ENCODE measurements at regions not wholly inside any gene's neighbourhood (a gene's known extent, or its start where the extent isn't known, plus 50 kb on each side); places are given as distances from the start of the nearest gene placed in this dataset.

DNA sequence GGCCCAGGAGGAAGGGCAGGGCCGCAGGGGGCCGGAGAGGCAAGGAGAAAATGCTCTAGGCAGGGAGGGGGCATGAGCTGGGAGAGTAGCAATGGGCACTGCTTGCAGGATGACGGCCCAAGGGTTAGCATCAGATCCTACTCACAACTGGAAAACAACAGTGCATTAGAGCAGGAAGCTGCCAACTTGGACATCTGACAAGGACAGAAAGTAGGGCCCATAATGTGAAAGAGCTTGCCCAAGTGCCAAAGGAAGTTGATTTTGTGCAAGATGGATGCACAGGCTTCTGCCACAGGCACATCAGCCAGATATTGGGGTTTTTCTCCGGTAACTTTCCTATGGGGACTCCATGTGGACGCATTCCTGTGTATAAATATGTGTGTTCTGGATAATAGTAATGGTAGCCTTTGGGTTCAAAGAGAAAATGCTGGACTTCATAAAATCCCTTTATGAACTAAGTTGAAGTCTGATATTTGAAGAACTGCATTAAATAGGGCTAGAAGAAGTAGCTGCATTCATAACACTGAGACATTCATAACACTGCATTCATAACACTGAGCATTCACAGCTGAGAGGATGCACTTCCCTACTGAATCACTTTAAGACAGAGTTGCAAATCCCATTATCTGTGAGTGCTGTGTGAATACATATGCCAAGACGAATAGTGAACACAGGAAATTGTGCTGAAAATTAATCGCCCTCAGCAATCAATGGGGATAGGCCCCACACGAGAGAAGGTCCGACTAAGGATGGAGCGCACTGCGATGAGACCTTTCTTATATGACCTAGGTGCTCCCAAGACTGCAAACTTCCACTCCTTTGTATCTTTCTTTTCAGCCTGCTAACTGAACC lies 235.6 kb upstream of the PRDM1 start:
- DNase-seq (ENCODE audit: low spot score): no peak

DNA sequence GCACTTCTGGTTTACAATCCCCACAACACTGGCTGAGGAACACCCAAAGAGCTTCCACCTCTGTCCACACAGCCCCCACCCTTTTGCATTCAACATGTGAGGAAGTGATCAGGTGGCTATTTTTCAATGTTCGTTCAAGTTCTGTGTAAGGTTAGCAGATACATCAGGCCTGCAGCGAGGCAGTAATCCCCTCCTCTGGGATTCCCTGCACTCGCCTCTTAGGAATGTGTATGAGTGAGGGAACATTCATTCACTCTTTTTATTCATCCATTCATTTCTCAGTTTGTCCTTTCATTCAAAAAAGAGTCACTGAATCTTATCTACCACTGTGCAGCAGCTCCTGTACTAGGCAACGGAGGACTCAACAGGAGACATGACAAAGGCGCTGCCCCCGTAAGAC lies 236.4 kb upstream of the PRDM1 start:
- DNase-seq (ENCODE audit: low spot score): no peak

DNA sequence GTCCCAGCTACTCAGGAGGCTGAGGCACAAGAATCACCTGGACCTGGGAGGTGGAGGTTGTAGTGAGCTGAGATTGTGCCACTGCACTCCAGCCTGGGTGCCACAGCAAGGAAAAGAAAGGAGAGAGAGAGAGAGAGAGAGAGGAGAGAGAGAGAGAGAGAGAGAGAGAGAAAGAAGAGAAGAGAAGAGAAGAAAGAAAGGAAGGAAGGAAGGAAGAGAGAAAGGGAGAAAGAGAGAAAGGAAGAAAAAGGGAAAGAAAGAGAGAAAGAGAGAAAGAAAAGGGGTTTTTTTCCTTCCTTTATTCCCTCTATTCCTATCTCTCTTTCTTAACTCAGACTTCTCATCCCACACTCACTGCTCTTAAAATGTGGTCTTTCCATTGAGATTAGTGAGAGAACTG lies 238.7 kb upstream of the PRDM1 start:
- DNase-seq (ENCODE audit: low spot score): no peak

DNA sequence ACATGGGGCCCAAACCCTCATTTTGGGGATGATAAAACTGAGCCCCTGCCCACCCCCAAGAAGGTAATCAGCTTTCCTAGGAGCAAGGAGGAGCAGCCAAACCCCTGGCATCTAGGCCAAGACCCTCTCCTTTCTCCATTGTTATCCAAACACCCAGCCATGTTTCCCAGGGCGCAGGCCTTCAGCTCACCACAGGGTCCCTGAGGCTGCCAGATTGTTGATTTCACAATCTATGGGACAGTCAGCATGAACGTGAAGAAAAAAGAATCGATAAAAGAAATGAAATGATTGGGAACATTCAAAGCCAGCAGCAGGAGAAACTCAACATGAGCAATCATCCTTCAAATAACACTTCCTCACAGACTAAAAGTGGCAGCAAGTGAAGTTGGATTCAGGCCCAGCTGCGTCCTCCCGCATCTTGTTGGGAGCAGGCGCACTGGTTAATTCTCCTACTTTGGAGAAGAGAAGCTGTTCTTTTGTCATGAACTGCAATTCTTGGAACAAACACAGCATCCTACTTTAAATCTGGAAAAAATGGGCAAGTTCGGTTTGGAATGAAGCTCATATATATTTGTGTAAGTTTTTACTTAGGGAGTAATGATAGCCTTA lies 241.8 kb upstream of the PRDM1 start:
- no peak for DNase-seq (ENCODE audit: low spot score)

DNA sequence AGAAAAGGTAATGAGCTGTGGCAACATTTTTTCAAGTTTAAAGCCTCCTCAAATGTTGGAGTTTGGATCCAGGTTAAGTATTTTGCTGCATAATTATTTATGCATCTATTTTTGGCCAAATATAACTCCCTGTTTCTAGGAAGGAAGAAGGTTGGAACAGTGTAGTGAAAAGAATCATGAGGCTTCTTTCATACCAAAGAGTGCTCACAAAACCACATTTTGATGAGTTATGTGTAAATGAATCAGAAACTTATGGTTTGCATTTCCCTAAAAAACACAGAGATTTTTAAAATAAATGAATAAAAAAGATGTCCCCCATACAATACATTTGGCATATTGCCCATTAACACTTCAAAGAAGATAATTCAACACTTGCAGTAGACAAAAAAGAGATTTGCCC lies 246.9 kb upstream of the PRDM1 start:
- DNase-seq (ENCODE audit: low spot score): no peak

DNA sequence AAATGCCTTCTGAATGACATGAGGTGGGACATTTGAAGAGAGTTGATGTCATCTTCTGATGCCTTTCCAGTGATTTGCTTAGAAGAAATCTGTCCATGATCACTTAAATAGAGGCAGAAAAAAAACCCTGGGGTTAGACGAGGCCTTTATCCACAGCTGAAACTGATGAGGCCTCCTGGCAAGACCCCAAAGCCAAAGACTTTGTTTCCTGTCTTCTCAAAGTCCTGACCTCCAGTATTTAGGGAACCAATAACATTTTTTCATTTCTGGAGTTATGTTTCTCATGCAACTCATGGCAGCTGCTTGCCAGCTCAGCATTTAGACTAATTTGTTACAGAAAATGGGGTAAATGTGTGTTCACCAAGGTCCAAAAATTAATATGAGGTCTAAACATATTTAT lies 248.0 kb upstream of the PRDM1 start:
- no peak for DNase-seq (ENCODE audit: low spot score)

DNA sequence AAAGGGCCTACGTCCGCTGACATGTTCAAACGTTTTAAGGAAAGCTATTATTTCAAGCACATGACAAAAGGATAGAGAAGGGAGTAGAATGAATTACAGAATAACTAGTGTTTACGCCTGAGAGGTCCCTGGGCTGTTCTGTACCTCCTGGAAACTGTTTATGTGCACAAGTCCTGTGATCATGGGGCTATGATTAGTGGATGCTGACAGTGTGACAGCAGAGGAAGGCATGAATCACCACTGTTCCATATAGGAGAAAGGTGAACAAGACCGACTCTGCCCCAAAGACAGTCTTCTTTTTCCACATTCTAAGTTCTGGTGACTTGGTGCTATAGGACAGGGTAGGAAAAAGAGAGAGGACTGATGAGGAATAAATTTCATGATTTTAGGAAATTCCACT lies 249.2 kb upstream of the PRDM1 start:
- no peak for DNase-seq (ENCODE audit: low spot score)

DNA sequence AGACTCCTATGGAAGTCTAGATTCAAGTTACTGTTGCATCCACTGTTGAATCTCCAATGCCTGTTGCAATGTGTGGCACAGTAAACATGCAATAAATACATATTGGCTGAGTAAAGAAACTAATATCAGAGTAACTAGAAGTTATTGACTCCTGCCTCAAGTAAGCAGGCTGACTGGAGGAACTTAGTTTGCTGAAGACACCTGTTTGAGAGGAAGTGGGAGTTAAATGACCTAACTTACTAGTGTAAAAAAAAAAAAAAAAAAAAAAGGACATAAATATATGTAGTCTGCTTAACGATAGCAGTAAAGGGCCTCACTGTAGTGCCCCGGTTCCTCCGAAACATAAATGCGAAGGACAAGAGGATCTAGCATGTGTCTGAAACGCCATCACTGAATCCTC lies 249.8 kb upstream of the PRDM1 start:
- DNase-seq (ENCODE audit: low spot score): no peak

DNA sequence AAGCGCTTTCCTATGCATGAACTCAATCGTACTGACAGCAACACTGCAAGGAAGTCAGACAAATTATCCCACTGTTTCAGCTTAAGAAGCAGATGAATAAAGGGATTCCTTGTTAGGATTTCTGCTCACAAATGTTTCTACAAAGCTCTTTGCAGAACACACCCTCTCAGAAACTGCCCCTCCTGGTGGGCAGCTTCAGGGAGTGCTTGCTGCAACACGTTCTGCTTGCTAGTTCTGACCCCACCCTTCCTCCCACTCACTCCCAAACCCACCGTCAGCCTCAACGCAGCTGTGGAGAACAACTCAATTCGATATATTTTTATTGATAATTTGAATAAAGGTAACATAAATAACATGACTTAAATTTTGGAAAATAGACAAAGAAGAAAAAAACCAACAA lies 250.8 kb upstream of the PRDM1 start:
- DNase-seq (ENCODE audit: low spot score): no peak

DNA sequence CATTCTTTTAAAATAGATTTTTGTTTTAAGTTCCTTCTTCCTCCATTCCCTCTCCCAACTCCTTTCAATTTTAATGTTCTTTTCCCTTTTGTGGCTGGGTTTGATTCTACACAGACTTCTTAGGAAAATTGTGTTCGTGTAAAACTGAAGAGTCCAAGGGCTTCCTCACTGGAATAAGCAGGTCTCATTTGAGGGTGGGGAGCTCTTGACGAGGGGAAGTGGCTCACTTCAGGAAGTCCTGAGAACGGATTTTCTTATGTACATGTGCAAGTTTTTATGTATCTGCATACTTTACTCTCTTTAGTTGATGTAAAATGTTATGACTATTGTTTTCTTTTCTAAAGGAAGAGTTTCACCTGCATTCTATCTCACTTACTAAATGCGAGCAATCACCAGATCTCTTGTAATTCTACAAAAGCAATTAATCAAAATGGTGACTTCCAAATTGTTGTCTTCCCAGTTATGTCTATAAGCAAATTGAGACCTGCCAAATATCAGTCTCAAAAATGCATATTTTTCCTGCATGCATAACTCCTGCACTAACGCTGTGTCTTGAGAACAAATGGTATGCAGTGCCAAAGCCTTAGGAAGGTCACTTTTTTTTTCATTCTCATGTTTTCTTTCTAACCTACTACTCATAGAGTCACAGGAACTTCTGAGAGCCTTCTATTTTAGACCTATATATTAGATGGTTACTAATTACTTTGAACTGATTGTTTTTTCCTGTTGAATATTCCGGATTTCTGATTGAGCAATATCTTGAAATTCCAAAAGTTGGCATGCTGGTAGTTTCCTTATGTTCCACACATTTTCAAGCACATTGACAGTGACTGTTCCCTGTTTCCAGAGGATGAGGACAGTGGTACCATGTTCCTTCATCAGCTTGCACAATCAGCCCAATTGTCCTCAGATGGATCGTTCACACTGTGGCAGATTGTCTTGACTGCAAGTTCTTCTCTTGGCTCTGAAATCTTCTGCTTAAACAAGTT lies 251.9 kb upstream of the PRDM1 start:
- DNase-seq (ENCODE audit: low spot score): no peak

DNA sequence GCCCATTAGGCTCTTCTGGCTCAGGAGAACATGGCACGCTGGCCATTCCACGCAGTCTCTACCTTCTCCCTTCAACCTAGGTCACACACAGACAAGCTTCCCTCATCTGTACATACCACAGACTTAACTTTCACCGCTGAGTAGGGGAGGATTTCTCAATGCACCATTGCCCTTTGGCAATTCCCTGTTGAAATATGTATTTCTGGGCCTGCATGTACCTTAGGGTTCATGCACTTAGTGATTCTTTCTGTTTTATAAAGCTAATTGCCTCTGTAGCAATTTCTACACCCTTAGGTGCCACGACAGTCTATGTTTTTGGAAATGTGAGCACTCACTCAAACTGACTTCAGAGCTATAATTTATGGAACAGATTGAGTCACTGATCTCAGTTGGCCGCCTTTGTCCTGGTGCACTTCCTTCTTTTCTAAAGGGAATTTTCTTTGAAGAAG lies 253.8 kb upstream of the PRDM1 start:
- no peak for DNase-seq (ENCODE audit: low spot score)

DNA sequence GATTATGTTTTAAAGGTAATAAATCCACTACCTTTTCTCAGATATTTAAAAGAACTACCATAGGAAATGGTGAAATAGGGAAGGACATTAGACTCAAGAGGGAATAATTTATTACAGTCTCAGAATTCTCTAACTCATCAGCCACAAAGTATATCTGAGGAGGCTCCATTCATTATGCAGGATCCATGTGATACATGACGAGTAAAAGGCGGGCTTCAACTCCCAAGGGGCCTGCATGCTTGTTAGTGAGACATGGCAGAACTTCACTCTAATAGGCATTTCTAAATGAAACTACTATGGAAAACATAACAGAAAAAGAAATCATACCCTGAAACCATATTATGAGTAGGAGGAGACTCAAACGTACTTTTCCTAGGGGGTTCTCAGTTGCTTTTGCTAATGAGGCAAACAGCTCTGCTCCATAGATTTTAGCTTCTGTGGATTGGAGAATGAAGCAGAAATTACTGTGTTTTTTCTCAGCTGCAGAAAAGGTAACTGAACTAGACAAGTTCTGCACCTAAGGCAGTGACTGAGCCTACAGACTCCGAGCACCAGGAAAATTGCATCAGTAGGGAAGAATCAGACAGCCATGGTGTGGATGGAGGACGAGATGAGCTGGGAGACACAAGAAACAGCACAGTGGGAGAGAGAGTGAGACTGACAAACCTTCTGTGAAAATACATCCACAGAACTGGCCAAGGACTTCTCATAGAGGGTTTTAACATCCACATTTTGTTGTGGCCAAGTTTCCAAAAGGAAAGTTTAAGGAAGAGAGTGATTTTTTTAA lies 254.6 kb upstream of the PRDM1 start:
- DNase-seq (ENCODE audit: low spot score): no peak

DNA sequence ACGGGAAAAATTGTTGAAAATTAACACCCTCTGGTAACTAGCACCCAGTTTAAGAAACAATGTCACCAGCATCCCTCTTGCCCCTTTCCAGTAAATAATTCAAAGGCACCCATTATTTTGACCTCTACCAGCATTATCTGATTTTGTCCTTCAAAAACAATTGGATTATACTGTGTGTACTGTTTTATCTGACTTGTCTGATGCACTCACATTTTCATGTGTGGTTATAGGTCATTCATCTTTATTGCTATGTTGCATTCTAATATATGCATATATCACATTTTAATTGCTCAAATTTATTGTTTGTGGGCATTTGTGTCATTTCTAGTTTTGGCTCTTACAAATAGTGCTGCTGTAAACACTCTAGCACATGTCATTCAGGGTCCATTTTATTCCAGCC lies 260.9 kb upstream of the PRDM1 start:
- DNase-seq (ENCODE audit: low spot score): no peak

DNA sequence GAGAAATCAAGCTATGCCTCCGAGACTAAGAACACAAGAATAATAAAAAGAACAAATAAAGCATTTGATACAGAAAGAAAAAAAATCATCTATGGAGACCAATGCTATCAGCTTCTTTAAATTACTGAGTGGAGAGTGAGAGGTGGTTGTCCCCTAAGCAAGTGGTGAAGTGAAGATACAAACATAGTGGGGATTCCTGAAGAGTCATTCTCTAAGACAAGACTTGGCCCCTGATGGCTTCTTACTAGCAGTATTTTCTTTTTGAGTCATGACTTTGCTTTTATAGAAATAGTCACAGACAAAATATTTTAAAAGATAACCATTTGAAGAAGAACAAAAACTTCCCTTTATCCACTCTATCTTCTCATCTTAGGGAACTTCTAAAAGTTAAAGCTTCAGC lies 261.4 kb upstream of the PRDM1 start:
- DNase-seq (ENCODE audit: low spot score): peak; percentile 27

DNA sequence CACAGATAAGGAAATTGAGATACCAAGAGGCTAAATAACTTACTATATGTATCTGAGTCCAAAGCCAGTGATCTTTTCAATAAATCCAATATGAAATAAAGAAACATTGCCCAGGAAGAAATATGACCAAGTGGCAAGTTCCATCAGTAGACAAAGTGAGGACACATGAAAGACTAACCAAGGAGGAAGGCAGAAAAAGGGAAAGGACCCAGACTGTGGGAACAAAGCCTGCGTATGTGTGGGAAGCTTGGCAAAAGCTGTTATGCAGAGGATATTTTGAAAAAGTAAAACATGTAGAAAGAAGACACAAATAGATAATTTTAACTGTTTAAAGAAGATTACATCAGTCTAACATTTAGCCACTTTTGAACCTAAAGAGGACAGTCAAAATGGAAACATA lies 264.4 kb upstream of the PRDM1 start:
- DNase-seq (ENCODE audit: low spot score): no peak

DNA sequence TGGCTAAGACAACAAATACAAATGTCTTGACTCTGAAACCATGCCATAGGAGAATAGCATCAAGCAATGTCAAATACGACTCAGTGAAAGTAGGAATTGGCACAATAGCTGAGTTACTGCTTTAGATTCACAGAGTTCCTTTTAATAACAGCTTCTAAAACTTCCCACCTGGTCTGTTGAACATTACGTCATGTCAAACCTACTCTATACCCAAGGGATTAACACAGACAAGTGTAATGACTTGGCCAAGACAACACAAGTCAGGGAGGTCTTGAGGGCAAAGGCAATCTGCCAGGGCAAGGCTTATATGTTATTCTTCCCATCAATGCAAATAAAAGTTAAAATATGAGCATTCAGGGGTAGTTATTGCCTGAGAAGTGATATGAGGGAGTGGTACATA lies 265.1 kb upstream of the PRDM1 start:
- no peak for DNase-seq (ENCODE audit: low spot score)

DNA sequence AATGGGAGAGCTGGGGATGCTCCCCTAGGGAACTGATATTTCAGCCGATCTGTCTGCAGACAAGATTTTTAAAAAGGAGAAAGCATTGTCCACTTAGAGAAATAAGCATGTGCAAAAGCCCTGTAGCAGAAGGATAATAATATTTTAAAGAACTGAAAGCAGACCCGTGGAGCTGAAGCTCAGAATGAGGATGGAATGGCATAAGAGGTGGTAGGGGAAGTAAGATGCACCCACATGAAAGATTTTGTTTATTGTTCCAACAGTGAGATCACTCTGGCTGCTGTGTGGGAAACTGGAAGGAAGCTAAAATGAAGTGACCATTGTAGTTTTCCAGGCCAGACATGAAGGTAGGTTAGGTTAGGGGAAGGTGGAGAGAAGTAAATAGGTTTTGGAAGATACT lies 266.4 kb upstream of the PRDM1 start:
- no peak for DNase-seq (ENCODE audit: low spot score)

DNA sequence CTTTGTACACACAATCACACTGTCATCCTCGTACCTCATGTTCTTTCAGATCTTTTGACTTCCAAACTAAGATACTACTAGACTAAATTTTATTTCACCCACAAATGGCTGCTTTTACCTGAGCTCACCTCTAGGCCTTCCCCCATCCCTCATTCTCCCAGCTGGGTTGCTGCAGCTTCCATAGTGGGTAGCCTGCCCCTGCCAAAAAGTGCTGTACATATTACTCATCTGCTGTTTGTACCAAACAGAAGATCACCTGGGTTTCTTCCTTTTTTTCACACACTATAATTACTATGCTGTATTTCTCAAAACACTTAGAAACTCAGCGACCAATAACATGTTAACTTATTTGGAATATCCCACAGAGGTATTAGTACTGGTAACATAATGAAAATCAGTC lies 267.6 kb upstream of the PRDM1 start:
- no peak for DNase-seq (ENCODE audit: low spot score)

DNA sequence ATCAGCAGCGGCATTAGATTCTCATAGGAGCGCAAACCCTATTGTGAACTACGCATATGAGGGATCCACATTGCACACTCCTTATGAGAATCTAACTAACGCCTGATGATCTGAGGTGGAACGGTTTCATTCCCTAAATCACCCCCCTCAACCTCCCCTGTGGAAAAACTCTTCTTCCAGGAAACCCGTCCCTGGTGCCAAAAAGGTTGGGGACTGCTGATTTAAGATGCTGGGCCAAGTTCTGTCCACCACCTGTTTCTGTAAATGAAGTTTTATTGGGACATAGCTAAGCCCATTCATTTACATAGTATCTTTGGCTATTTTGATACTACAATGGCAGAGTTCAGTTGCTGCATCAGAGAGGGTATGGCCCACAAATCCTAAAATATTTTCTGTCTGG lies 268.2 kb upstream of the PRDM1 start:
- no peak for DNase-seq (ENCODE audit: low spot score)

DNA sequence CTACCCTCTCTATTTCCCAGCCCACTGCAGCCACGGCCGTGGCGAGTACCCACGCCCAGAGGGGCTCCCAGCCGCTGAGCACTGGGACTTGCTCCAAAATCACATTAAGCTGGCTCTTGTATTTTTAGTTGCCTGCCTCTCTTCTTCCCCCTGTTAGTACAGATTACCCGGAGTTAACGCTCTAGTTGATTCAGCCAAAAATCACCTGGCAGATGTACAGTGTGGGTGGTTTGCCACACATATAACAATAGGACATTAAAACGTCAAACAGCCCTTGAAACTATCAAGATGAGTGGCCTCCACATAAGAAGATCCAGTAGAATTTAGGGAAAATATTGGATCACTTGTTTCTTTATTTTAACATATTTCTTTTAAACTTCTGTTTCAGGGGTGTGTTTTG lies 268.8 kb upstream of the PRDM1 start:
- DNase-seq (ENCODE audit: low spot score): no peak

DNA sequence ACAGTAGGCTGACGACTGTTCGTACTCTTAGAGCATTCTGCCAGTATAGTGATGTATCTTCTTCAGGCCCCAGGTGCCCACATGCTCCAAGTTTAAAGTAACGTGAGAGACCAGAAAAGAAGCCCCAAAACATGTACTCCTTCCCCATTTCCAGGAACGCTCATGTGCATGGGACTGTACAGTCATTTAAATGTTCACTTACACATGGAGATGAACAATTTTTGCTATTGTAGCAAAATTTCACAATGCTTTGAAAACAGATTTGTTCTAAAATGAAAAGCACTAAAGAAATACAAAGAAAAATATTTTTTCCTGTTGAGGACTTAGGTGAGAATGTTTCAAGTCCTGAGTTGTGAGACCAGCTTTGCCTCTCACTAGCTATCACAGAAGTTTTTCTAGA lies 269.3 kb upstream of the PRDM1 start:
- no peak for DNase-seq (ENCODE audit: low spot score)
